ENCODE measurements at regions not wholly inside any gene's neighbourhood (a gene's known extent, or its start where the extent isn't known, plus 50 kb on each side); places are given as distances from the start of the nearest gene placed in this dataset.

GRCh38 chr10:29163746-29164145, 125.1 kb upstream of the LYZL1 start:
- ChIA-PET CTCF (no interaction called here), POLR2A (no interaction called here)
- intact Hi-C loops (cut with DNase I, micrococcal nuclease) = no loop called here
- H3K36me3 Mint-ChIP-seq (ENCODE audit: low read depth) = no peaks in the 10 kb centered on the region
- H3K27ac Mint-ChIP-seq = no peak overlapping the region
- peaks cover 4% of the 10 kb centered on the region for H3K9me3 Mint-ChIP-seq (ENCODE audit: low read depth)
- no peak for ATAC-seq
- H3K27me3 Mint-ChIP-seq = peaks cover 7% of the 10 kb centered on the region
- no peaks in the 10 kb centered on the region for H3K4me1 Mint-ChIP-seq
- DNase-seq = no peak
- no peak overlapping the region for H3K4me3 Mint-ChIP-seq

- Mint-ChIP-seq H3K36me3 (ENCODE audit: low read depth) (no peaks in the 10 kb centered on the region), H3K4me3 (no peak overlapping the region), H3K9me3 (ENCODE audit: low read depth) (peaks cover 15% of the 10 kb centered on the region), H3K27ac (no peak overlapping the region), H3K27me3 (peaks cover 4% of the 10 kb centered on the region), H3K4me1 (no peaks in the 10 kb centered on the region)
- ATAC-seq (no peak), DNase-seq (no peak)
- ChIA-PET POLR2A (no interaction called here), CTCF (no interaction called here)
- intact Hi-C loops (cut with DNase I, micrococcal nuclease) = no loop called here
These were observed 122.2 kb upstream of the LYZL1 start for GRCh38 chr10:29166713-29167112.

GRCh38 chr10:29169021-29169420, 119.8 kb upstream of the LYZL1 start:
- Mint-ChIP-seq H3K9me3 (ENCODE audit: low read depth) (peaks cover 15% of the 10 kb centered on the region), H3K27me3 (no peaks in the 10 kb centered on the region), H3K4me3 (no peak overlapping the region), H3K36me3 (ENCODE audit: low read depth) (no peaks in the 10 kb centered on the region), H3K27ac (no peak overlapping the region), H3K4me1 (no peaks in the 10 kb centered on the region)
- intact Hi-C loops (cut with DNase I, micrococcal nuclease) = no loop called here
- no peak for ATAC-seq
- DNase-seq = no peak
- CTCF ChIA-PET = no interaction called here
- POLR2A ChIA-PET = no interaction called here

GRCh38 chr10:29171717-29172116, 117.2 kb upstream of the LYZL1 start:
- ChIA-PET CTCF (no interaction called here), POLR2A (no interaction called here)
- Mint-ChIP-seq H3K4me1 (no peaks in the 10 kb centered on the region), H3K27me3 (peaks cover 8% of the 10 kb centered on the region), H3K4me3 (no peak overlapping the region), H3K36me3 (ENCODE audit: low read depth) (no peaks in the 10 kb centered on the region), H3K9me3 (ENCODE audit: low read depth) (peaks cover 12% of the 10 kb centered on the region), H3K27ac (no peak overlapping the region)
- ATAC-seq (no peak), DNase-seq (no peak)
- intact Hi-C loops (cut with DNase I, micrococcal nuclease) = no loop called here

GRCh38 chr10:29174389-29174788, 114.5 kb upstream of the LYZL1 start:
- intact Hi-C loops (cut with DNase I, micrococcal nuclease) = no loop called here
- no peak overlapping the region for H3K27ac Mint-ChIP-seq
- no peak for DNase-seq
- H3K27me3 Mint-ChIP-seq = peaks cover 15% of the 10 kb centered on the region
- no peaks in the 10 kb centered on the region for H3K36me3 Mint-ChIP-seq (ENCODE audit: low read depth)
- ChIA-PET POLR2A (no interaction called here), CTCF (no interaction called here)
- ATAC-seq = no peak
- no peaks in the 10 kb centered on the region for H3K4me1 Mint-ChIP-seq
- H3K9me3 Mint-ChIP-seq (ENCODE audit: low read depth) = peaks cover 7% of the 10 kb centered on the region
- H3K4me3 Mint-ChIP-seq = no peak overlapping the region

GRCh38 chr10:29176845-29177832, 111.7 kb upstream of the LYZL1 start:
- Mint-ChIP-seq H3K4me3 (no peak overlapping the region), H3K27ac (no peak overlapping the region), H3K9me3 (ENCODE audit: low read depth) (no peaks in the 10 kb centered on the region), H3K27me3 (peaks cover 16% of the 10 kb centered on the region), H3K4me1 (no peaks in the 10 kb centered on the region), H3K36me3 (ENCODE audit: low read depth) (no peaks in the 10 kb centered on the region)
- no peak for DNase-seq
- ATAC-seq = no peak
- CTCF ChIA-PET = no interaction called here
- intact Hi-C loops (cut with DNase I, micrococcal nuclease) = no loop called here
- POLR2A ChIA-PET = no interaction called here

GRCh38 chr10:29181936-29182335, 106.9 kb upstream of the LYZL1 start:
- Mint-ChIP-seq H3K36me3 (ENCODE audit: low read depth) (no peaks in the 10 kb centered on the region), H3K27me3 (peaks cover 14% of the 10 kb centered on the region), H3K9me3 (ENCODE audit: low read depth) (no peaks in the 10 kb centered on the region), H3K4me1 (no peaks in the 10 kb centered on the region), H3K27ac (no peak overlapping the region), H3K4me3 (no peak overlapping the region)
- ChIA-PET CTCF (no interaction called here), POLR2A (no interaction called here)
- DNase-seq (no peak), ATAC-seq (no peak)
- intact Hi-C loops (cut with DNase I, micrococcal nuclease) = no loop called here

GRCh38 chr10:29183301-29183945, 105.4 kb upstream of the LYZL1 start:
- intact Hi-C loops (cut with DNase I, micrococcal nuclease) = no loop called here
- H3K27me3 Mint-ChIP-seq = peaks cover 9% of the 10 kb centered on the region
- no peak overlapping the region for H3K4me3 Mint-ChIP-seq
- ChIA-PET POLR2A (no interaction called here), CTCF (no interaction called here)
- no peaks in the 10 kb centered on the region for H3K4me1 Mint-ChIP-seq
- ATAC-seq = no peak
- H3K27ac Mint-ChIP-seq = no peak overlapping the region
- DNase-seq = no peak
- H3K36me3 Mint-ChIP-seq (ENCODE audit: low read depth) = no peaks in the 10 kb centered on the region
- no peaks in the 10 kb centered on the region for H3K9me3 Mint-ChIP-seq (ENCODE audit: low read depth)

- Mint-ChIP-seq H3K27me3 (peaks cover 7% of the 10 kb centered on the region), H3K4me3 (no peak overlapping the region), H3K9me3 (ENCODE audit: low read depth) (no peaks in the 10 kb centered on the region), H3K4me1 (no peaks in the 10 kb centered on the region), H3K36me3 (ENCODE audit: low read depth) (no peaks in the 10 kb centered on the region), H3K27ac (no peak overlapping the region)
- intact Hi-C loops (cut with DNase I, micrococcal nuclease) = no loop called here
- no peak for DNase-seq
- POLR2A ChIA-PET = no interaction called here
- no peak for ATAC-seq
- CTCF ChIA-PET = no interaction called here
These were observed 104.5 kb upstream of the LYZL1 start for GRCh38 chr10:29184205-29185000.

GRCh38 chr10:29185050-29185449, 103.8 kb upstream of the LYZL1 start:
- ChIA-PET POLR2A (no interaction called here), CTCF (interaction anchor here (0.5 kb wide), 1 partner anchor 1584 kb away, joined by 3 read pairs; no protein-coding TSS in a partner anchor)
- no peak overlapping the region for H3K4me3 Mint-ChIP-seq
- no peaks in the 10 kb centered on the region for H3K36me3 Mint-ChIP-seq (ENCODE audit: low read depth)
- no peaks in the 10 kb centered on the region for H3K9me3 Mint-ChIP-seq (ENCODE audit: low read depth)
- intact Hi-C loops (cut with DNase I, micrococcal nuclease) = no loop called here
- no peak for ATAC-seq
- no peak overlapping the region for H3K27ac Mint-ChIP-seq
- DNase-seq = no peak
- peaks cover 6% of the 10 kb centered on the region for H3K27me3 Mint-ChIP-seq
- H3K4me1 Mint-ChIP-seq = no peaks in the 10 kb centered on the region

GRCh38 chr10:29186221-29186620, 102.6 kb upstream of the LYZL1 start:
- ChIA-PET CTCF (interaction anchor here (0.6 kb wide), 1 partner anchor 262 kb away, joined by 3 read pairs; no protein-coding TSS in a partner anchor), POLR2A (no interaction called here)
- Mint-ChIP-seq H3K9me3 (ENCODE audit: low read depth) (no peaks in the 10 kb centered on the region), H3K36me3 (ENCODE audit: low read depth) (no peaks in the 10 kb centered on the region), H3K27me3 (peaks cover 9% of the 10 kb centered on the region), H3K27ac (no peak overlapping the region), H3K4me1 (no peaks in the 10 kb centered on the region), H3K4me3 (no peak overlapping the region)
- intact Hi-C loops (cut with DNase I, micrococcal nuclease) = no loop called here
- no peak for DNase-seq
- ATAC-seq = no peak

- DNase-seq (no peak), ATAC-seq (no peak)
- no peaks in the 10 kb centered on the region for H3K9me3 Mint-ChIP-seq (ENCODE audit: low read depth)
- intact Hi-C loops (cut with DNase I, micrococcal nuclease) = no loop called here
- ChIA-PET POLR2A (no interaction called here), CTCF (no interaction called here)
- H3K27me3 Mint-ChIP-seq = peaks cover 13% of the 10 kb centered on the region
- no peak overlapping the region for H3K4me3 Mint-ChIP-seq
- H3K4me1 Mint-ChIP-seq = no peaks in the 10 kb centered on the region
- no peaks in the 10 kb centered on the region for H3K36me3 Mint-ChIP-seq (ENCODE audit: low read depth)
- H3K27ac Mint-ChIP-seq = no peak overlapping the region
These were observed 99.6 kb upstream of the LYZL1 start for GRCh38 chr10:29189256-29189655.
